ENCODE measurements at regions not wholly inside any gene's neighbourhood (a gene's known extent, or its start where the extent isn't known, plus 50 kb on each side); places are given as distances from the start of the nearest gene placed in this dataset.
"Not testable (repeated sequence)": the region's sequence is repeated elsewhere in the genome, so short reads cannot be mapped to it uniquely, and the experiment has no call there.

DNA sequence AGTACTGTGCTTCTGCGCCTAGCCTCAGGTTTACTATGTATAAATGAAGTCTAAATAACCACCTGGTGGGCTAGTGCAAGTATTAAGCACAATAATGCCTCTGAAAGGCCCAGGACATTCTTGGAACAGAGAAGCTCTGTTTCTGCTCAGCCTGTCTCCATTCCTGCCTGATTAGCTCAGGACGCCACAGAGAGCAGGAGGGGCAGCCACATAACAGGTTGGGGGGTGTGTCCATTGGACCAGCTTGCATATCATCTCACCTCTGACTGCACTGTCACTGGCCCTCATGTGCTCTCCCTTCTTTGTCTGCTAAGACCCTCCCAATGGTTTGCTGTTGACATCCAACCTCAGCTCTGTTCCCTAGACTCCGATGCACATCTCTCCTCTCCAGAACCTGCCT is 52.8 kb upstream of the IKZF1 start:
- DNase-seq = no peak

DNA sequence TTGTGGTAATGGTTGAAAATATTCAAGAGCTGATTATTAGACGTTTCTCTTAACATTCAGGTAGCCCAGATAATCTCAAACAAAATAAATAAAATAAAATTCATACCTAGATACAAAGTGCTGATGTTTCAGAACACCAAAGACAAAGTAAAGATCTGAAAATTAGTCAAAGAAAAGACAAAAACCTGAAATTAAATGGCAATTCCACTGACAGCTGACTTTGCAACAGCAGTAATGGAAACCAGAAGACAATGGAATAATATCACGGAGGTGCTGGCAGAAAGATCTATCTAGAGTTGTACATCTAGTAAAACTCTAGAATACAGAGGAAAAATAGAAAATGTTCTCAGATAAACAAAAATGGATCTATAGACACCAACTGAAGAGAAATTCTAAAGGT is 58.0 kb upstream of the IKZF1 start:
- DNase-seq = no peak

GRCh38 chr7:50242111-50242510 is 62.4 kb upstream of the IKZF1 start:
- not testable (repeated sequence) for DNase-seq

DNA sequence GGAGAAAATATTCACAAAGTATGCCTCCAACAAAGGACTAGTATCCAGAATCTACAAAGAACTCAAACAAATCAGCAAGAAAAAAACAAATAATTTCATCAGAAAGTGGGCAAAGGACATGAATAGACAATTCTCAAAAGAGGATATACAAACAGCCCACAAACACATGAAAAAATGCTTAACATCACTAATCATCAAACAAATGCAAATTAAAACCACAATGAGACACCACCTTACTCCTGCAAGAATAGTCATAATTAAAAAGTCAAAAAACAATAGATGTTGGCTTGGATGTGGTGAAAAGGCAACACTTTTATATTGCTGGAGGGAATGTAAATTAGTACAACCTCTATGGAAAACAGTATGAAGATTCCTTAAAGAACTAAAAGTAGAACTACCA is 63.8 kb upstream of the IKZF1 start:
- DNase-seq = not testable (repeated sequence)

GRCh38 chr7:50229964-50230363 is 74.6 kb upstream of the IKZF1 start:
- no peak for DNase-seq

GRCh38 chr7:50228148-50228547 is 76.4 kb upstream of the IKZF1 start:
- no peak for DNase-seq

GRCh38 chr7:50227726-50228125 is 76.8 kb upstream of the IKZF1 start:
- DNase-seq = no peak

- no peak for DNase-seq
Measured at GRCh38 chr7:50226669-50227068, 77.8 kb upstream of the IKZF1 start.

DNA sequence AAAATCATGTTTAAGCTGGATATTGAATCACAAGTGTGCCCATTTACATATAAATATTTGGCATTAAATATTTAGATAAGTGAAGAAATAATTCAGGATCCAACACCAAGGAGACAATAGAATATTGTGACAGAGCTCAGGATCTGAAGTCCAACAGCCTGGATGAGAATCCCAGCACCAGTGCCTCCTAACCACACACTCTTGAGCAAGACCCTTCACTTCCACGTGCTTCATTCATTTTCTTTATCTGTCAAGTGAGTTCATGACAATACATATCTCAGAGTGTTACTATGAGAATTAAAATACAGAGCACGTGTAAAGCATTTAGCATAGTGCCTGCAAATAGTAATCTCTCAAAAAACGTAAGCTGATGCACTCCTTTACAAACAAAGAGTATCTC is 78.4 kb upstream of the IKZF1 start:
- DNase-seq = no peak

DNA sequence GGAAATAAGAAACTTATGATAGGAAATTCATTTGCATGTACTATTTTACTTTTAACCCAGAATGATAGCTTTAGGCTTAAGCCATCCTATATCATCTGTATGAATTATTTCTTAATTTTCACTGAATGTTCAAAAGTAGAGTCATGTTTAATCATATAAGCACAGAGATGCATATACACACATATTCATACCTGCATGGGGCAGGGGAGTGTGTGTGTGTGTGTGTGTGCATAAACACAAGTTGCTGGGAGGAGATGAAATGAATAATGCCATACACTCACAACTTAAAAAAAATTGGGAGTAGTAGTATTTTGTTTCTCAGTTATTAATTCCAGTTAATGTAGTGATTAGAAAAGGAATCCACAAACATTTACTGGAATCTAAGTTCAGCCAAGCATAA is 83.1 kb upstream of the IKZF1 start:
- no peak for DNase-seq

DNA sequence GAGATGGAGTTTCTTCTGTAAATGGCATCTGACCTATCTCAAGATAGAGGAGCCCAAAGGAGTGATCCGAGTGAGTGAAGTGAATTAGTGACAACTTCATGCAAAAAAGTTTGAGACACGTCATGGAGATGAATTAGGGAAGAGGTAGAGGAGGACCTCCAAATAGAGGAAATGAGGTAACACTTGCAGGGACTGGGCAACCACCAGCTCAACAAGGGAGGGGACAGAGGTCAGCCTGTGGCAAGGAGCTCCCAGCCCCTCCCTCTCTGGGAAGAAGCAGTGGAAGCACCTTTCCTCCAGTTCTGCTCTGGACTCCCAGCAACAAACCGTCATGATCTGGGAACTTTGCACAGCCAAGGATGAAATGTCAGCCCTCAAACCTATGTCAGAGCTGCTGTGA is 83.5 kb upstream of the IKZF1 start:
- no peak for DNase-seq

- no peak for DNase-seq
Measured at GRCh38 chr7:50220273-50220672, 84.2 kb upstream of the IKZF1 start.

- no peak for DNase-seq
Measured at GRCh38 chr7:50217821-50218281, 86.7 kb upstream of the IKZF1 start.

DNA sequence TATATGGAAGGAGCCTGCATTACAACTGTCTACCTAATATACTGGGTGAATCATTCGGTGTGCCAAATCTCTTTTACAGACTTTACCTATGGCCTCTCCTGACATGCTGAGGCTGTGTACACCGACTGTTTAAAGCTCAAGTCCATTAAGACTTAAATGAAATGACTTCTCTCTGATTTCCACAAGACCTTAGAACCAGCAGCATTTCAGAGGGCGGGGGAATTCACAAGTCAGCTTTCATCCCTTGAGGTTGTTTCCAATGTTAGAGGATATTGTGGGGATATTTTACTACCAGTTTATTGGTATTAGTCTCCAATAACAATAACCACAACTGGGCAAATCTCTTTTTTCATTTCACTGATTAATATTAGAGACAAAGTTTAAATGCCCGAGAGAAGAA is 87.1 kb upstream of the IKZF1 start:
- no peak for DNase-seq

DNA sequence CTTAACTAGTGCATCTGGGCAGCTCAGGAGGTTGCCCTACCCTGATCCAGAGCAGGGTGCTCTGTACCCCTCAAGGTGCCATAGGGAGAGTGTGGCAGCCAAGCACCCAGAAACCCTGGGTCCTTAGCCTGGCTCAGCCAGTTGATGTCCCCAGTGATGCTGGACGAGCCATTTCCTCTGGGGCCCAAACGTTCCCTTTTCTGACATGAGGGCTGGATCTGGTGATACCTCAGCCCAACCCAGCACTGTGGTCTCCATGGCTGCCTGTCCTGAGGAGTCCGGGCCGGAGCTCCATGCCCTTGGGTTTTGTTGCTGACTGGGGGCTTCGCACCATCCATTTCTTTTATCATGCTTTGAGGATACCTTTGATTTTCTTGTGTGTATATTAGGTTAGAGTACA is 87.9 kb upstream of the IKZF1 start:
- no peak for DNase-seq

DNA sequence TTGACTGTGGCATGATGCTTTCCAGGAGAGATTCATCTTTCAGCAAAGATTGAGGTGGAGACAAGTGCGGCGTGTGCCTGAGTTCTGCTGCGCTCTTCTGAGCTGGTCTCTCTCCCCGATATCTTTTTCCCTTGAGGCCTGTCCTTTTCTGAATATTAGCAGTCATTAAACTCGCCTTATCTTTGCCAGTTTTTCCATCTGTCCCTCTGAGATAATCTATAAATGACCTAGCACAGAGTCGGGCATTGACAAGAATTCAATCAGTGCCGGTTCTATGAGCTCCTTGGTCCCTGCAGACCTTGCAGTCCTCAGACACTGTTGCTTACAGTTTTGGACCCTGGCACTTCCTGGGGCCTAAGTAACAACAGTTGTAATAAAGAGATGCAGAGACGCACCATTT is 89.7 kb upstream of the IKZF1 start:
- DNase-seq = no peak

GRCh38 chr7:50214126-50214670 is 90.3 kb upstream of the IKZF1 start:
- no peak for DNase-seq

DNA sequence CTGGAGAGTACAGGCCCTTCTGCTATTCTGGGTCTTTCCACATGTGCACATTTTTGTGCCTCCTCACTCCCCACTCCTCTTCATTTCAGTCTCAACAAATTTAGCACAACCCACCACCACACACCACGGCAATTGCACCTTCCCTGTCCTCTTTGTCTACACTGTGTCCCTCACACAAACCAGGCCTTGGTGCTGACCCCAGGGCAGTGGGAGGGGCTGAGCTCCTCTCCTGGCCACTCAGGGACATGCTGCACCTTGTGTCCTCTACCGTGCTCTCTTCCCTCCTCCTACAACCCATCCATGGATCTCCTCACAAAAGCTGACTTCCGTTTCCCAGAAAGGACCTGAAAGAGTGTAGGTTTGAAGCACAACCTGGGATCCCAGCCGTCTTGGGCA is 90.9 kb upstream of the IKZF1 start:
- DNase-seq = no peak

DNA sequence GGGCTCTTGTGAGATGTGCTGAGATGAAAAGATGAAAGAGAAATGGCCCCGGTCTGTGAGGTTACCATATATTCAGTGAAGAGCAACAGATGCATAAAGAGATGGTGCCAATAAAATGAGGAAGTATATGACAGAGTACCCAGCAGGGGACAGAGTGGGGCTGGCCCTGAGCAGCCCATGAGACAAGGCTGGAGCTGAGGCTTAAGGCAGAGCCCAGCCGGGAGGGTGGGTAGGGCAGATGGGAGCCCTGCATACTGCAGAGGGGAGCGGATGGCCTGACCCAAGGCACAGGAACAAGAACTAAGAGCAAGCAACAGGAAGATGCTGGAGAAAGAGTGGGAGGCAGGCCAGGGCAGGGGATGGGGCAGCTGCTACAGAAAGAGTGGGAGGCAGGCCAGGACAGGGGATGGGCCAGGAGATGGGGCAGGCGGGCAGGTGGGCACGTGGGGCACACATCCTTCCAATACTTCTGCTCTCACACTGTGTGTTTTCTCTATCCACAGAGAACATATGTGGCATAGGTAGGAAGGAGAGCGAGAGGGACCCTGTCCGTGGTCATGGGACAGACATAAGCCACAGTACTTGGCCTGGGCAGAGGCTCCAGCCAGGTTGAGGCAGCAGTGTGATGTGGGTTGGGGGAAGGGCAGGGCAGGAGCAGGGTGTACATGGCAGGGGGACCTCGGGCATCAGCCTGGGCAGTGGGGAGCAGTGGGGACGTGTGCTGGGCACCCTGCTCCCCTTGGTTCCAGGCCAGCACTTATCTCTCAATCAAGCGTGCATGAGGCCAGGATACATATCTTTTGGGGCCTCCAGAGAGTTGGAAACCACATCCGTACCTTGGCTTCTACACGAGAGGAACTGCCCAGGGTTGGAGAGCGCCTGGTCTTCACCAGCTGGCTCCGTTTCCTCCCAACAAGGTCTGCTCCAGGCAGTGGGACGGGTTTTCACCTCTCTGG is 91.6 kb upstream of the IKZF1 start:
- DNase-seq = peak in 1 of 4 experiments; percentile 13

- DNase-seq = no peak
Measured at GRCh38 chr7:50212016-50212325, 92.5 kb upstream of the IKZF1 start.

GRCh38 chr7:50211130-50212015 is 93.1 kb upstream of the IKZF1 start:
- DNase-seq = no peak

GRCh38 chr7:50210706-50211115 is 93.8 kb upstream of the IKZF1 start:
- no peak for DNase-seq

GRCh38 chr7:50209461-50210135 is 94.9 kb upstream of the IKZF1 start:
- no peak for DNase-seq

Data from activated naive CD4-positive, alpha-beta T cell (primary cell).